Stimulated activated CD4-positive, alpha-beta T cell treated with anti-CD3 and anti-CD28 coated beads, Interleukin-1b, Interleukin-23, amount 100 ng/mL, for 24 hours (primary cell): ENCODE measurements at regions not wholly inside any gene's neighbourhood (a gene's known extent, or its start where the extent isn't known, plus 50 kb on each side); places are given as distances from the start of the nearest gene placed in this dataset.

Experiments
- DNase-seq, 4 experiments: peaks; one replicate each; pipeline ENCODE4 v3.0.0-alpha.2; 2020; ENCODE audit warnings: low read depth in 4 of 4, low spot score in 1 of 4

- DNase-seq, result no peak
Observed at GRCh38 chr5:2459251-2459650, 292.2 kb downstream of the IRX2 start.

- no peak for DNase-seq
Observed at GRCh38 chr5:2455878-2456277, 295.6 kb downstream of the IRX2 start.

DNA sequence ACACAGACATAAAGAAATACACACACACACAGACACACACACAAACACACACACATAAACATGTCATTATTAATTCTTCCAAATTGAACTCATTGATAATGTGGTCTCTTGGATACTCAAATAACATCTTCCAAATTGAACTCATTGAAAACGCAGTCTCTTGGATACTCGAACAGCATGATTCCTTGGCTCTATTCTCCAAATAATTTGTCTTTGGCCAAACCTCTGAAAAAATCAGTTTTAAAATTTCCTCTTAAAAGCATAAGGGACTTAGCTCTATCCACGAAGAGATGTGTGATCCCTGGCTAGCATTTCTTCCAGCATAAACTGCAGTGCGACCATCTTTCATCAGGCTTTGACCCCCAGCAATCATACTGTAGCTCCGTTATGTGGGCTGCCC, 296.6 kb downstream of the IRX2 start:
- DNase-seq, result no peak

DNA sequence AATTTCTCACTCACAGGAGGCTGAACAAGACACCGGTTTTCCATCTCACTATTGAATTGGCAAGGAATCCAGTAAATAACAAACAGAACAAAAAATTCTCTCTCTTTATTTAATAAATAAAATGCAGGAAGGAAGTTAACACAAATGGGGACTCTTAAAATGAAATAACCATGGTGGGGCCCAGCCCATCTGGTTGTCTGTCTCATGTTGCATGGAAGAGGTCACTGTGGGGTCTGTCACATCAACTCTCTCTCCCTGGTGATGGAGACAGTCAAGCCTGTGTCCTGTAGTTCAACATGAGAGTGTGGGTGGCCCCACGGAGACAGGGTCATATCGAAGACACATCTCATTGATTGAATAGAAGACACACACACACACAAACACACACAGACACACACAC, 297.7 kb downstream of the IRX2 start:
- no peak for DNase-seq

- no peak for DNase-seq
Observed at GRCh38 chr5:2451100-2451499, 300.4 kb downstream of the IRX2 start.

GRCh38 chr5:2442496-2443354, 308.8 kb downstream of the IRX2 start:
- no peak for DNase-seq

DNA sequence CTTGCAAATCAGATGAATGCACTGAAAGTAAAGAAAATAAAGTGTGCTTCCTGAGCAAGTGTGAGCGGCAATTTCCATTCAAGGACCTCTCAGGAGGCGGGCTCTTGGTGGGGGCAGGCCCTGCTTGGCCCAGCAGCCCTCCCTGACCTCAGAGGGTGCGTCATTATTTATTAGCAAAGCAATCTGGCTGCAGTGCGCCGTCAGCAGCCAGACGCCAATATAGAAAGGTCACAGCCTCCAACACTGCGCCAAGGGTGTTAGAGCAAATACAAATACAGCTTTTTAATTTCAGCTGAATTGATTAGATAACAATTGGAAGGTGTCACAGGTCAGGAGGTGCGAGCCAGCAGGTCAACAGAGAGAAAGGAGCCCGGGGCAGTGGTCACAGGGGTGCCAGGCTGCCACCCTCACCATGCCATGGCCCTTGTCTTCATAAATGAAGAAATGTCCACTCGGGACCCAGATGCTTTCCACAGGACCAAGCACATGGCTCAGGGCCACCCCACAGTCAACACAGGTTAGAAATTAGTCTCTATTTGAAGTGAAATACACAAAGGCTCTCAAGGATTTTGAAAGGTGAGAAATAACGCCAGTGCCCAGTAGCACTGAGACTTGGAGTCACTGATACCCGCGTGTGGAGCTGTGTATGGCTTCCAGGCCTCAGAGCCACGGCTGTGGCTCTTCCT, 309.8 kb downstream of the IRX2 start:
- DNase-seq, result no peak

DNA sequence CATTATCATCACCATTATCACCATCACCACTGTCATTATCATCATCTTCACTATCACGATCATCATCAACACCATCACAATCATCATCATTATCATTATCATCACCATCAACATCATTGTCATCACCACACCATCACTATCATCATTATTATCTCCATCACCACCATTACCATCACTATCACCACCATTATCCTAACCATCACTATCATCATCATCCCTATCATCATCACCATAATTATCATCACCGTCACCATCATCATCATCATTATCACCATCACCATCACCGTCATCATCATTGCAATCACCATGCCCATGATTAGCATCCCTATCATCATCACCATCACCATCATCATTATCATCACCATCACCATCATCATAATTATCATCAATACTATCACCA, 311.9 kb downstream of the IRX2 start:
- no peak for DNase-seq

DNA sequence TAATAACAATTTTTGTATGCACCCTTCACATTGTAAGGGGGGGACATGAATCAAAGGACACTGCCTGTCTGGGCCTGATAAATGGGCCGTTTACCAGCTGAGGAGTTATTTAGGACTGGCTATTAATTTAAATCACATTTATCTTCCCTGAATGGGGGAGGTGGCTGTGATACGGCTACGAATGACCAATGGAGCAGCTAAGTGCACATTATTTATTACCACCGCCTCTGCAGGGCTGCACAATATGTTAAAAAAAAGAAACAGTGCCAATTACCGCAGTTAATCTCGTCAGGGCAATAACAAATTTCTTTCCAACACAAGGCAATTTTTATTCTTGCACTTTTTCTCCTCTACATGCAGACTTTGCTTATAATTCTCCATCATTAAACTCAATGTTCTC, 318.4 kb downstream of the IRX2 start:
- DNase-seq, result no peak

DNA sequence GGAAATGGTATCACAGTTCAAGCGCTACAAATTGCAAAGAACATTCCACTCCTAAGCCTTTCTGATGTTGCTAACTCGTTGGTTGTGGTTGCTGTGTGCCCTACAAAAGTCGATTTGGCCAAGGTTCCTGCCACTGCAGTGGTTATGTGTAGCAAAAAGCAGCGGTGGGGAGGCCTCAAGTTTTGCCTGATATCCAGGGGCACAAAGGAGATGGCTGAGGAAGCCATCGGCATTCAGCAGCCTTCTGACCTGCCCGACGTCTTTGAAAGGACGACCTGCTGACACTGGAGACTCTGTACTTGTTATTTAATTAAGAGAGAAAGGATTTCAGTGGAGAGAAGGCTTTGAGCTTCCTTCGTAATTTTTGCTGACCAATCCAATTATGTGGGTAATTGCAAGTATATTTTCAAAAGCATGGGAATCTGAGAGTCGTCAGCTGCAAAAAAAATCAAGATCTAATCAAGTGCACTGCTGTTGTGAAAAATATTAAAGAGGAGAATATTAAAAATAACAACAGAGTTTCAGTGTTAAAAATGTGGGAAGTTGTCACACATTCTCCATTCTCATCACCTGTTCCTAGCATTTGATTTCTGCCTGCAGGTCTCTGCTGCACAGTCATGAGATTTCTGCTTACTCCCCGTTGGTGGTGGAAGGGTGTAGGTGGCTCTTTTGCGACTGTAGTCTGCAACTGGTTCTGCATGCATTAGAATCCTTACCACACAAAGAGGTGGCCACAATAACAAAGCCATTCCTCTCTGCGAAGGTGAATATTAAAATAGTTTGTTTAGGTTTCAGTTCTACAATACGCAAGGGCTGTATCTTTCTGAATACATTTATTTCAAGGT, 319.2 kb downstream of the IRX2 start:
- no peak for DNase-seq

DNA sequence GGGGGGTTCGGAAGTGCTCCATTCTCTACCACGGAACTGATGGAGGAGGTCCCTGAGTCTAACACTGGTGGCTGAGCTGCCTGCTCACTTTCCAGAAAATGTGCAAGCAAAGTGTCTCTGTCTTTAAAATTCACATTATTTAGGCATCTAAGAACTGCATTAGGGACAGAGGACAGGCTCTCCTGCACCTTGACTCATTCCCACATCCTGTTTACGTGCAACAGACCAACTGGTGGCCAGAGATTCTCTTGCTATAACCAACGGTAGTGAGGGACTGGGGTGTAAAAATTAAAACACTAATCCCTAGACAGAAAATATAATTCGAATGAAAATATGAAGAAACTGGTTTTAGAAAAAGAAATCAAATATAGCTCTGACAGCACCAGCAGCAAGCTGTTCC, 320.9 kb downstream of the IRX2 start:
- no peak for DNase-seq

DNA sequence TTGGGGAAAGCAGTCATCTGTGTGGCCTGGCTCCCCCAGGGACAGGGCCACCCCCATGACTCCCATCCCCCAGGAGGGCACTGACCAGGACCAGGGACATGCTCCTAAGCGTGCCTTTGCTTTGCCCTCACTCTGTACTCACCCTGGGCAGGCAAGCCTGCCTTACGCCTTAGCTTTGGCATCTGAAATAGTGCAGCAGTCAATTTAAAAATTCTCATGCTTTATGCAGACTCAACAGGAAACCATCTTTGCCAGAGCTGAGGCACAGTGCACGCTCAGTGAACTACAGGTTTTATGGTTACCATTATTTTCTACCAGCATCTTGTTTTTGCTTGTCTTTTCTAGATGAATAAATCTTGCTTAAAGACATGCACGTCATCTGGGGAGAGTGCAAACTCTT, 323.5 kb downstream of the IRX2 start:
- no peak for DNase-seq

GRCh38 chr5:2423634-2424033, 327.8 kb downstream of the IRX2 start:
- DNase-seq, result no peak

GRCh38 chr5:2417301-2417700, 334.2 kb downstream of the IRX2 start:
- no peak for DNase-seq

DNA sequence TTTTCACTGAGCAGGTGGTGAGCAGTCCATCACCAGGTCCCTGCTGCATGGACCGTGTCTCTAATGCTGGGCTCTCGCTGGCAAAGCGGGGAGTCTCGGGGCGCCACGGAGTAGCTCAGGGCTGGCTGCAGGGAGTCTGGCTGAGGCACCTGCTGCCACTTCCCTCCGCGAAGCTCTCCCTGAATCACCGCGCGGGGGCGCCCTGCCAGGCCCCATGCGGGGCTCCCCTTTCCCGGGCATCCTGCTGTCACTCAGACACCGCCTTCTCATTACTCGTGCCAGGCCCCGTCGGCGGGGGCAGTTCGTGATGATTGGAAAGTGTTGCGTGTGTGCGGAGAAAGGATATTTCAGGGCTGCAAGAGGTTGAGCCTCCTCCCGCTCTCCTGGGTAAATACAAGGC, 335.8 kb downstream of the IRX2 start:
- no peak for DNase-seq

DNA sequence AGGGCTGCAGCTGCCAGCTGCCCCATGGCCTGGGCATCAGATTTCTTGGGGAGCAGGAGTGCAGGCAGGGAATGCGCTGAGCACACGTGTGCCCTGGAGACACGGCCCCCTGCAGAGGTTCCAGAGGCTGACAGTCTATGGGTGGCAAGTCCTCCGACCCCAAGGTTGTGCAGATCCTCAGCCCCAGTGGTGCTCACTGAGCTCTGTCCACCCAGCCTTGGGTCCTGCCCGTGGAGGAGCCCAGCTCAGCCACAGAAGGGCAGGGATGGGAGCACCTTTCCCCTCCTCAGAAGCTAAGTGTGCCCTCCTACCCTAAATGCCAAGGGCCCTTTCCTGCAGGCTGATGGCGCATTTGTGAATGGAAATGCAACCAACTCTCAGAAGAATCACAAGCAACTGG, 341.0 kb downstream of the IRX2 start:
- DNase-seq, result no peak

GRCh38 chr5:2403296-2403695, 348.2 kb downstream of the IRX2 start:
- DNase-seq, result no peak

DNA sequence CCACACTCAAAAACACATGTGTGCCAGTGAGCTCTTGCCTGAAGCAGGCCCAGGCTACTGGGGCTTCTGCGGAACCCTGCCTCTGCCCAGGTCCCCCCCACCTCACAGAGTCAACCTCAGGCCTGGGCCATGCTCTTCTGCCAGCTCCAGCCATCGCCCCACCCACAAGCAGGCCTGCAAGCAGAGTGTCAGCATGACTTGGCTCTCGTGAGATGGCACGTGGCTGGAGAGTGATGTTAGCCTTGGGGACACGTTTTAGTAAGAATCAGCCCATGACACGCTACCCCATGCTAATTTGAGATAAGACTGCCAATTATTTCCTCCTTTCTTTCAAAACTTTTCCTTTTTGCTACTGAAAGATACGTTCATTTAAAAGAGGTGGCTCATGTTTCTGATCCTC, 351.7 kb downstream of the IRX2 start:
- DNase-seq, result no peak

DNA sequence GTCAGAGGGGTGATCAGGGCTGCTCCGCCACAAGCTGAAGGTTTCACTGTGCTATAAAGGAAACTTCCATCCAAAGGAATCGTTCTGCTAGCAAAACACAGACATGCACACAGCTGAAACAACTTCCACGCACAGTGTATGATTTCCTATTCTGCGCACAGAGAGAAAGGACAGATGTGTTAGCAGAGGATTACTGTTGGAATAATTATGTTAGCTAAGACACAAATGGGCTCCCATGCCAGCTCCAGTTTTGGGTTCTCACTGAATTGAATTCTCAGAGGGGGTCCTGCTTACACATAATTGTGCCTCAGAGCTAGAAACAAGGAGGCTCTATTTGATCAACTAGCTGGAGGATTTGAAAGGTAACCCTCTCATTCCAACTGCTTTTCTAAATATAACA, 352.4 kb downstream of the IRX2 start:
- DNase-seq, result no peak

DNA sequence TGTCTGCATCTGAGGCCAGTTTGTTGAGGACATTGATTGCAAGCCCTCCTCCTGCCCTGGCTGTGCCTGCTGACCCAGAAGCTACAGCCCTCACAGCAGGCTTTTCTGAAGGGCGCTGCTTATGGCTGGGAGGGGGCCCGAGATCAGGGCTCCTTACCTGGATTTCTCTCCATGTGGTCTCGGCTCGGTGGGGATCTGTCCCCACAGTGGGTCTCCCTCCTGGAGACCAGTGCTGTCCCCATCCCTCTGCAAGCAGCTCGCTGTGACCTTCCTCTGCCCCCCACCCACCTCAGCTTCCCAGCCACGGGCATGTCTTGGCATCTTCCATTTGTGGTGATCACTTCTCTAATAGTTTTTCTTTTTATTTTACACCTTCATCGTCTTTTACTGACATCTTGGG, 357.9 kb downstream of the IRX2 start:
- DNase-seq, result no peak

DNA sequence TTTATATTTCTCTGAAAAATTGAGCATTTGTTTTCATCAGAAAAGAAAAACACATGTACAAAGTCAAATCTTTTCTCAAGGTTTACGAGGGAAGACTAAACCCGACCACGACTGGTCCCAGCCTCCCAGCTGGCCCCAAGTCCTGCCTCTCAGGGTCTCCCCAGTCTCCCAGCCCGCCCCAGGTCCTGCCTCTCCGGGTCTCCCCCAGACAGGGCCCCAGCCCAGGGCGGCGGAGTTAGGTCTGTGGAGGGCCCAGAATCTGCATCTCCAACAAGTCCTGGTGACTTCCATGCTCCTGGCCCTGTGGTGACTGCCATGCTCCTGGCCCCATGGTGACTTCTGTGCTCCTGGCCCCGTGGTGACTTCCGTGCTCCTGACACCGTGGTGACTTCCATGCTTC, 359.9 kb downstream of the IRX2 start:
- no peak for DNase-seq

- no peak for DNase-seq
Observed at GRCh38 chr5:2391021-2391420, 360.5 kb downstream of the IRX2 start.
